K562 (cell line): ENCODE measurements at regions not wholly inside any gene's neighbourhood (a gene's known extent, or its start where the extent isn't known, plus 50 kb on each side); places are given as distances from the start of the nearest gene placed in this dataset.
A peak's percentile ranks its signal among the peaks of the same experiment; 100 is the strongest.
"Not testable (repeated sequence)": the region's sequence is repeated elsewhere in the genome, so short reads cannot be mapped to it uniquely, and the experiment has no call there.

ENCODE experiments used
- ATAC-seq: fragments of 200-7000 bp; cut with Tn5 transposase; 3 replicates; pipeline ENCODE4 v1.9.1; 2020; ENCODE audit warnings: moderate library complexity
- BruUV-seq: library from RNA; stranded (reverse); fragments of 400-500 nt; replicated peaks from 2 replicates; lab custom pipeline; 2021; lab: Mats Ljungman, UMichigan
- CTCF ChIA-PET: fragments of 300-600 bp; formaldehyde crosslinking; extraction: SDS; loops from one replicate; lab custom pipeline; 2021; ENCODE audit warnings: low intra/inter-chr PET ratio; lab: Yijun Ruan, JAX
- POLR2A ChIA-PET: fragments of 300-600, 350-650 bp; sonication (Branson Sonifier 250); formaldehyde crosslinking; extraction: SDS; loops from one replicate; lab custom pipeline; 2021; ENCODE audit warnings: antibody characterized with exemption, inconsistent platforms; lab: Yijun Ruan, JAX
- DNase-seq, 4 experiments: peaks; one replicate each; pipeline versions ENCODE4 v3.0.0 to v3.0.0-alpha.2; 2011 to 2018; ENCODE audit warnings: low spot score in 3 of 4, mixed read lengths in 3 of 4; ENCODE audit errors: extremely low read depth in 1 of 4
- FAIRE-seq: peaks from 2 replicates; lab custom pipeline; 2011; peaks lifted over from hg19 to GRCh38; lab: Jason Lieb, UNC
- H2AFZ ChIP-seq: 2 replicates; pipeline ENCODE4 v1.6.0; 2011; ENCODE audit warnings: low read depth, low read length, control low read depth, inconsistent platforms
- H3K27ac ChIP-seq: fragments of 200-600 bp; 3 replicates; pipeline ENCODE4 v1.8.0; 2011; ENCODE audit warnings: low read depth, mild to moderate bottlenecking, control low read depth, inconsistent platforms, low read length, moderate library complexity, mixed read lengths; ENCODE audit errors: extremely low read depth
- H3K27me3 ChIP-seq, 2 experiments: fragments of 300-600 bp in 1 of 2; 2 replicates in 1 of 2; 3 replicates in 1 of 2; pipeline versions ENCODE4 v1.6.0 to v1.8.0; 2011; ENCODE audit warnings: inconsistent platforms in 2 of 2, low read length in 2 of 2, mild to moderate bottlenecking in 1 of 2, mixed read lengths in 1 of 2, moderate library complexity in 1 of 2; ENCODE audit not compliant: control insufficient read depth in 2 of 2, insufficient read depth in 2 of 2
- H3K36me3 ChIP-seq: fragments of 300-600 bp; 3 replicates; pipeline ENCODE4 v1.8.0; 2011; ENCODE audit warnings: mild to moderate bottlenecking, low read length, inconsistent platforms; ENCODE audit not compliant: control insufficient read depth, insufficient read depth
- H3K4me1 ChIP-seq, 2 experiments: fragments of 200-600 bp in 1 of 2; replicated peaks in 1 of 2; 2 replicates in 1 of 2; 3 replicates in 1 of 2; pipeline versions ENCODE4 v1.5.1 to v1.8.0; 2011; ENCODE audit warnings: inconsistent platforms in 2 of 2, low read length in 2 of 2, mild to moderate bottlenecking in 1 of 2, mixed read lengths in 1 of 2, moderate library complexity in 1 of 2; ENCODE audit not compliant: control insufficient read depth in 2 of 2, insufficient read depth in 2 of 2
- H3K4me2 ChIP-seq: 2 replicates; pipeline ENCODE4 v1.6.1; 2011; ENCODE audit warnings: low read length, control low read depth, inconsistent platforms, mixed read lengths; ENCODE audit not compliant: insufficient read depth
- H3K4me3 ChIP-seq: fragments of 200-600 bp; sonication (generic), shearing (Covaris generic); 2 replicates; pipeline ENCODE4 v1.5.1; 2016; ENCODE audit warnings: control low read depth, inconsistent platforms
- H3K79me2 ChIP-seq: fragments of 200-600 bp; 3 replicates; pipeline ENCODE4 v1.8.0; 2011; ENCODE audit warnings: low read length, inconsistent platforms; ENCODE audit not compliant: control insufficient read depth, insufficient read depth
- H3K9ac ChIP-seq, 2 experiments: 2 replicates each; pipeline versions ENCODE4 v1.6.0 to v1.6.1; 2011; ENCODE audit warnings: low read depth in 2 of 2, low read length in 2 of 2, control low read depth in 1 of 2, inconsistent platforms in 1 of 2, mild to moderate bottlenecking in 1 of 2, mixed read lengths in 1 of 2; ENCODE audit not compliant: insufficient read depth in 1 of 2
- H3K9me1 ChIP-seq: one replicate; pipeline ENCODE4 v1.6.0; 2011; ENCODE audit warnings: inconsistent platforms, mild to moderate bottlenecking, low read length, moderate library complexity; ENCODE audit not compliant: control insufficient read depth, insufficient read depth
- H3K9me3 ChIP-seq: replicated peaks from 2 replicates; pipeline ENCODE4 v1.5.1; 2011; ENCODE audit warnings: low read depth, low read length, inconsistent platforms; ENCODE audit not compliant: control insufficient read depth, insufficient read depth
- H4K20me1 ChIP-seq: replicated peaks from 2 replicates; pipeline ENCODE4 v1.6.1; 2011; ENCODE audit warnings: low read length, inconsistent platforms, mixed read lengths; ENCODE audit not compliant: control insufficient read depth, insufficient read depth
- WGBS: fragments of 100-300 bp; shearing (Covaris generic); methylation state at CpG from one replicate; pipeline ENCODE4 v1.1.6; 2016; ENCODE audit warnings: low coverage, mixed read lengths; ENCODE audit not compliant: insufficient coverage; ENCODE audit errors: missing lambda C conversion rate; 5-methylcytosine and 5-hydroxymethylcytosine counted together
- in situ Hi-C: fragments of 300-500 bp; cut with MboI; formaldehyde crosslinking; loops from 4 replicates; pipeline ENCODE4 v1.15.0; 2018; ENCODE audit warnings: inconsistent platforms, mixed read lengths
- intact Hi-C: fragments of 100-400 bp; cut with micrococcal nuclease; formaldehyde crosslinking; loops from 2 replicates; pipeline ENCODE4 v1.14.2; 2022
- TF ChIP-seq, protein P1 (sequence below), 2 experiments: fragments of 450-650 bp; IDR thresholded peaks; 2 replicates each; pipeline ENCODE4 v1.6.1; 2018; ENCODE audit warnings: mild to moderate bottlenecking in 2 of 2, low read depth in 1 of 2; ENCODE audit not compliant: partially characterized antibody in 2 of 2

DNA sequence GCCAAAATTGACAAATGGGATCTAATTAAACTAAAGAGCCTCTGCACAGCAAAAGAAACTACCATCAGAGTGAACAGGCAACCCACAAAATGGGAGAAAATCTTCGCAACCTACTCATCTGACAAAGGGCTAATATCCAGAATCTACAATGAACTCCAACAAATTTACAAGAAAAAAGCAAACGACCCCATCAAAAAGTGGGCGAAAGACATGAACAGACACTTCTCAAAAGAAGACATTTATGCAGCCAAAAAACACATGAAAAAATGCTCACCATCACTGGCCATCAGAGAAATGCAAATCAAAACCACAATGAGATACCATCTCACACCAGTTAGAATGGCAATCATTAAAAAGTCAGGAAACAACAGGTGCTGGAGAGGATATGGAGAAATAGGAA, 261.4 kb upstream of the HNRNPA3 start:
- CTCF ChIA-PET, intact Hi-C loops, DNase-seq, H3K9me3 ChIP-seq, H3K9me1 ChIP-seq, H3K4me1 ChIP-seq, H2AFZ ChIP-seq, H3K9ac ChIP-seq, H3K4me2 ChIP-seq, H4K20me1 ChIP-seq, H3K36me3 ChIP-seq, FAIRE-seq, POLR2A ChIA-PET, H3K79me2 ChIP-seq, in situ Hi-C loops, BruUV-seq, H3K27ac ChIP-seq, H3K4me3 ChIP-seq, H3K27me3 ChIP-seq, ATAC-seq: not testable (repeated sequence)
- WGBS: 10% methylated on average over 3 of the region's 3 CpGs
- TF ChIP-seq, protein P1, sequence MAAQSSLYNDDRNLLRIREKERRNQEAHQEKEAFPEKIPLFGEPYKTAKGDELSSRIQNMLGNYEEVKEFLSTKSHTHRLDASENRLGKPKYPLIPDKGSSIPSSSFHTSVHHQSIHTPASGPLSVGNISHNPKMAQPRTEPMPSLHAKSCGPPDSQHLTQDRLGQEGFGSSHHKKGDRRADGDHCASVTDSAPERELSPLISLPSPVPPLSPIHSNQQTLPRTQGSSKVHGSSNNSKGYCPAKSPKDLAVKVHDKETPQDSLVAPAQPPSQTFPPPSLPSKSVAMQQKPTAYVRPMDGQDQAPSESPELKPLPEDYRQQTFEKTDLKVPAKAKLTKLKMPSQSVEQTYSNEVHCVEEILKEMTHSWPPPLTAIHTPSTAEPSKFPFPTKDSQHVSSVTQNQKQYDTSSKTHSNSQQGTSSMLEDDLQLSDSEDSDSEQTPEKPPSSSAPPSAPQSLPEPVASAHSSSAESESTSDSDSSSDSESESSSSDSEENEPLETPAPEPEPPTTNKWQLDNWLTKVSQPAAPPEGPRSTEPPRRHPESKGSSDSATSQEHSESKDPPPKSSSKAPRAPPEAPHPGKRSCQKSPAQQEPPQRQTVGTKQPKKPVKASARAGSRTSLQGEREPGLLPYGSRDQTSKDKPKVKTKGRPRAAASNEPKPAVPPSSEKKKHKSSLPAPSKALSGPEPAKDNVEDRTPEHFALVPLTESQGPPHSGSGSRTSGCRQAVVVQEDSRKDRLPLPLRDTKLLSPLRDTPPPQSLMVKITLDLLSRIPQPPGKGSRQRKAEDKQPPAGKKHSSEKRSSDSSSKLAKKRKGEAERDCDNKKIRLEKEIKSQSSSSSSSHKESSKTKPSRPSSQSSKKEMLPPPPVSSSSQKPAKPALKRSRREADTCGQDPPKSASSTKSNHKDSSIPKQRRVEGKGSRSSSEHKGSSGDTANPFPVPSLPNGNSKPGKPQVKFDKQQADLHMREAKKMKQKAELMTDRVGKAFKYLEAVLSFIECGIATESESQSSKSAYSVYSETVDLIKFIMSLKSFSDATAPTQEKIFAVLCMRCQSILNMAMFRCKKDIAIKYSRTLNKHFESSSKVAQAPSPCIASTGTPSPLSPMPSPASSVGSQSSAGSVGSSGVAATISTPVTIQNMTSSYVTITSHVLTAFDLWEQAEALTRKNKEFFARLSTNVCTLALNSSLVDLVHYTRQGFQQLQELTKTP (IDR thresholded peaks at IDR 0.05; ENCODE audit: low read depth in 1 of 2, partially characterized antibody in 2 of 2): peak in 1 of 2 experiments; percentile 95
